OCI-LY3 (cell line): ENCODE measurements at regions not wholly inside any gene's neighbourhood (a gene's known extent, or its start where the extent isn't known, plus 50 kb on each side); places are given as distances from the start of the nearest gene placed in this dataset.

ENCODE experiments used
- H2AFZ ChIP-seq: fragments of 200-600, 300-600 bp; shearing (Covaris generic); 2 replicates; pipeline ENCODE4 v1.6.0; 2014; ENCODE audit warnings: antibody characterized with exemption, low read depth, low read length
- H3K27ac ChIP-seq: fragments of 200-600, 300-600 bp; sonication (generic); 2 replicates; pipeline ENCODE4 v1.5.1; 2014; ENCODE audit warnings: mild to moderate bottlenecking, low read length, moderate library complexity, mixed read lengths
- H3K27me3 ChIP-seq: fragments of 200-600, 300-600 bp; sonication (generic); 2 replicates; pipeline ENCODE4 v1.6.1; 2014; ENCODE audit warnings: low read depth, low read length, mixed read lengths
- H3K36me3 ChIP-seq: fragments of 200-600, 300-600 bp; sonication (generic); replicated peaks from 2 replicates; pipeline ENCODE3; 2014; ENCODE audit warnings: low read depth, low read length, mixed read lengths
- H3K4me1 ChIP-seq: fragments of 300-600, 200-600 bp; sonication (generic); 2 replicates; pipeline ENCODE4 v1.6.1; 2014; ENCODE audit warnings: low read length, mixed read lengths
- H3K4me2 ChIP-seq: fragments of 200-600, 300-600 bp; sonication (generic); 2 replicates; pipeline ENCODE4 v1.6.1; 2014; ENCODE audit warnings: low read length, mixed read lengths
- H3K4me3 ChIP-seq: fragments of 300-600, 200-600 bp; sonication (generic); 2 replicates; pipeline ENCODE4 v1.5.1; 2014; ENCODE audit warnings: antibody characterized with exemption, mild to moderate bottlenecking, low read length, moderate library complexity
- H3K79me2 ChIP-seq: fragments of 300-600, 200-600 bp; shearing (Covaris generic); 2 replicates; pipeline ENCODE4 v1.6.1; 2014; ENCODE audit warnings: mild to moderate bottlenecking, low read length, mixed read lengths
- H3K9ac ChIP-seq: fragments of 300-600, 200-600 bp; shearing (Covaris generic); 2 replicates; pipeline ENCODE4 v1.6.0; 2014; ENCODE audit warnings: mild to moderate bottlenecking, low read length, moderate library complexity
- H3K9me3 ChIP-seq: fragments of 200-600, 300-600 bp; shearing (Covaris generic); 2 replicates; pipeline ENCODE4 v1.6.1; 2014; ENCODE audit warnings: low read length, mixed read lengths; ENCODE audit not compliant: insufficient read depth
- H4K20me1 ChIP-seq: fragments of 200-600, 300-600 bp; sonication (generic); 2 replicates; pipeline ENCODE4 v1.6.1; 2016; ENCODE audit warnings: low read length, mixed read lengths; ENCODE audit not compliant: insufficient read depth
- CTCF ChIP-seq: fragments of 200-600, 300-600 bp; sonication (generic); IDR thresholded peaks from 2 replicates; pipeline ENCODE4 v1.5.1; 2014; ENCODE audit warnings: antibody characterized with exemption, low read length, low read depth
- EZH2phosphoT487 ChIP-seq: fragments of 200-600 bp; shearing (Covaris generic); IDR thresholded peaks from 2 replicates; pipeline ENCODE4 v1.6.1; 2018; ENCODE audit warnings: antibody characterized with exemption, mixed run types, low read depth

- H3K9me3 ChIP-seq = no peaks in the 10 kb centered on the region
- peaks cover 6% of the 10 kb centered on the region; the same call in 1 of the 2 replicates for H3K27me3 ChIP-seq
- H3K79me2 ChIP-seq = no peaks in the 10 kb centered on the region
- H3K9ac ChIP-seq = no peak overlapping the region
- no peak overlapping the region for H3K4me3 ChIP-seq
- H3K36me3 ChIP-seq = no peaks in the 10 kb centered on the region
- no peak overlapping the region for H2AFZ ChIP-seq
- no peaks in the 10 kb centered on the region for H4K20me1 ChIP-seq
- no peak overlapping the region for H3K27ac ChIP-seq
- no peak for TF ChIP-seq EZH2phosphoT487
- no peak for TF ChIP-seq CTCF
- no peak overlapping the region for H3K4me2 ChIP-seq
- H3K4me1 ChIP-seq = no peaks in the 10 kb centered on the region
These were observed 83.3 kb upstream of the FAM136A start for GRCh38 chr2:70385204-70385603.

GRCh38 chr2:70381821-70382220, 80.0 kb upstream of the FAM136A start:
- Histone ChIP-seq H3K27ac (no peak overlapping the region), H3K4me2 (no peak overlapping the region), H2AFZ (0 out of 2 replicates have a peak overlapping the region, but pooled peaks have one; percentile 33), H4K20me1 (no peaks in the 10 kb centered on the region), H3K4me1 (no peaks in the 10 kb centered on the region), H3K27me3 (peaks cover 15% of the 10 kb centered on the region; the same call in 1 of the 2 replicates), H3K79me2 (no peaks in the 10 kb centered on the region), H3K9me3 (no peaks in the 10 kb centered on the region), H3K9ac (no peak overlapping the region), H3K36me3 (no peaks in the 10 kb centered on the region), H3K4me3 (no peak overlapping the region)
- TF ChIP-seq CTCF = no peak
- no peak for TF ChIP-seq EZH2phosphoT487

GRCh38 chr2:70381235-70381634, 79.4 kb upstream of the FAM136A start:
- H3K9me3 ChIP-seq = no peaks in the 10 kb centered on the region
- no peak overlapping the region for H3K4me3 ChIP-seq
- no peak overlapping the region for H3K27ac ChIP-seq
- no peak overlapping the region for H2AFZ ChIP-seq
- H3K9ac ChIP-seq = no peak overlapping the region
- TF ChIP-seq EZH2phosphoT487 (no peak), CTCF (no peak)
- no peak overlapping the region for H3K4me2 ChIP-seq
- no peaks in the 10 kb centered on the region for H3K36me3 ChIP-seq
- no peaks in the 10 kb centered on the region for H3K4me1 ChIP-seq
- H3K27me3 ChIP-seq = peaks cover 15% of the 10 kb centered on the region; the same call in 1 of the 2 replicates
- H3K79me2 ChIP-seq = no peaks in the 10 kb centered on the region
- H4K20me1 ChIP-seq = no peaks in the 10 kb centered on the region

GRCh38 chr2:70380621-70381020, 78.8 kb upstream of the FAM136A start:
- Histone ChIP-seq H3K4me2 (no peak overlapping the region), H3K27ac (no peak overlapping the region)

More at GRCh38 chr2:70380621-70381020, 78.8 kb upstream of the FAM136A start:
- TF ChIP-seq EZH2phosphoT487 (no peak), CTCF (no peak)
- H3K9me3 ChIP-seq = no peaks in the 10 kb centered on the region
- no peak overlapping the region for H2AFZ ChIP-seq
- no peaks in the 10 kb centered on the region for H3K36me3 ChIP-seq
- H3K79me2 ChIP-seq = no peaks in the 10 kb centered on the region
- no peaks in the 10 kb centered on the region for H3K4me1 ChIP-seq
- H3K9ac ChIP-seq = no peak overlapping the region
- H3K4me3 ChIP-seq = no peak overlapping the region
- peaks cover 15% of the 10 kb centered on the region; the same call in 1 of the 2 replicates for H3K27me3 ChIP-seq
- H4K20me1 ChIP-seq = no peaks in the 10 kb centered on the region
